ENCODE measurements at regions not wholly inside any gene's neighbourhood (a gene's known extent, or its start where the extent isn't known, plus 50 kb on each side); places are given as distances from the start of the nearest gene placed in this dataset.

DNA sequence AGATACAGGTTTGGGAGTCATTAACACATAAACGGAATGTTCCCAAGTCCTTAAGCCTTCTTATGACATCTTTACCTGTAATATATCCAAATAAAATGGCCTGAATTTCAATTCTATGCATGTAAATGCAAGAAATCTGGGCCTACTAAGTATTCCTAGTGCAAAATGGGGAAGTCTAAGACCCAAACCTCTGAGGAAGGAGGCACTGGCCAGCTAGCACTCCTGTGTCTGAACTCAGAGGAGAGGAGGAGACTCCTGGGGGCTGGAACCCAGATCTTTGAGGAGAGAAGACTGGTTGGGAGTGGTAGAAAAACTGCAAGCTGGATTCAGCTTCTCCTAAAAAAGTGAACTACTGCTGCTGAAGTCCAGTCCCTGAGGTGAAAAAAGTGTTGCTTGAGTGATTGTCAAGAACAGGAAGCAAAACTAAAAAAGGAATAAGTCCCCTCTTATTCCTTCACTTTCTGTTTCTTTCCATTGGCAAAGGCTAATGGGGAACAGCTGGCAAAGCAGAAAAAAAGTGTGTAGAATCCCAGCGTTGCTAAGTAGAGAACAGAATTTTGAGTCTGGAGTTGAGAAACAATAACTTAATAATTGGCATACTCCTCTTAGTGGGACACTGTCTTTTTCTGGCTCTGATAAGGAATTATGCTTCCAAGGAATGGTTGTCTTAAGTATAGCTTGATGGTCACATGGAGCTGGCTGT is 54.8 kb upstream of the ATP2C1 start:
- FAIRE-seq (no peak), ATAC-seq (peak in 2 of 4 donors; percentile 35 to 40), DNase-seq (no peak)
- WGBS, 2 donors: 57 to 60% methylated on average over 2 of the region's 2 CpGs
- H3K9me3 ChIP-seq: no peaks in the 10 kb centered on the region
- H3K27me3 ChIP-seq: no peaks in the 10 kb centered on the region
- H3K27ac ChIP-seq: no peak overlapping the region
- no peaks in the 10 kb centered on the region for H3K36me3 ChIP-seq
- intact Hi-C loops (cut with DNase I): no loop called here
- no peak overlapping the region for H3K4me3 ChIP-seq
- H3K4me1 ChIP-seq: no peaks in the 10 kb centered on the region
- TF ChIP-seq, protein P1, sequence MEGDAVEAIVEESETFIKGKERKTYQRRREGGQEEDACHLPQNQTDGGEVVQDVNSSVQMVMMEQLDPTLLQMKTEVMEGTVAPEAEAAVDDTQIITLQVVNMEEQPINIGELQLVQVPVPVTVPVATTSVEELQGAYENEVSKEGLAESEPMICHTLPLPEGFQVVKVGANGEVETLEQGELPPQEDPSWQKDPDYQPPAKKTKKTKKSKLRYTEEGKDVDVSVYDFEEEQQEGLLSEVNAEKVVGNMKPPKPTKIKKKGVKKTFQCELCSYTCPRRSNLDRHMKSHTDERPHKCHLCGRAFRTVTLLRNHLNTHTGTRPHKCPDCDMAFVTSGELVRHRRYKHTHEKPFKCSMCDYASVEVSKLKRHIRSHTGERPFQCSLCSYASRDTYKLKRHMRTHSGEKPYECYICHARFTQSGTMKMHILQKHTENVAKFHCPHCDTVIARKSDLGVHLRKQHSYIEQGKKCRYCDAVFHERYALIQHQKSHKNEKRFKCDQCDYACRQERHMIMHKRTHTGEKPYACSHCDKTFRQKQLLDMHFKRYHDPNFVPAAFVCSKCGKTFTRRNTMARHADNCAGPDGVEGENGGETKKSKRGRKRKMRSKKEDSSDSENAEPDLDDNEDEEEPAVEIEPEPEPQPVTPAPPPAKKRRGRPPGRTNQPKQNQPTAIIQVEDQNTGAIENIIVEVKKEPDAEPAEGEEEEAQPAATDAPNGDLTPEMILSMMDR (IDR thresholded peaks at IDR 0.05): no peak

- no peak overlapping the region for H3K4me3 ChIP-seq
- H3K9me3 ChIP-seq: no peaks in the 10 kb centered on the region
- TF ChIP-seq, protein P1 (IDR thresholded peaks at IDR 0.05): no peak
- ATAC-seq (peak in 2 of 4 donors; percentile 34 to 57), DNase-seq (no peak), FAIRE-seq (no peak)
- 39% methylated on average over 4 of the region's 4 CpGs for WGBS, 2 donors
- H3K36me3 ChIP-seq: no peaks in the 10 kb centered on the region
- no peaks in the 10 kb centered on the region for H3K4me1 ChIP-seq
- intact Hi-C loops (cut with DNase I): no loop called here
- no peaks in the 10 kb centered on the region for H3K27me3 ChIP-seq
- H3K27ac ChIP-seq: no peak overlapping the region
These were observed 54.1 kb upstream of the ATP2C1 start for GRCh38 chr3:130839813-130840212.

DNA sequence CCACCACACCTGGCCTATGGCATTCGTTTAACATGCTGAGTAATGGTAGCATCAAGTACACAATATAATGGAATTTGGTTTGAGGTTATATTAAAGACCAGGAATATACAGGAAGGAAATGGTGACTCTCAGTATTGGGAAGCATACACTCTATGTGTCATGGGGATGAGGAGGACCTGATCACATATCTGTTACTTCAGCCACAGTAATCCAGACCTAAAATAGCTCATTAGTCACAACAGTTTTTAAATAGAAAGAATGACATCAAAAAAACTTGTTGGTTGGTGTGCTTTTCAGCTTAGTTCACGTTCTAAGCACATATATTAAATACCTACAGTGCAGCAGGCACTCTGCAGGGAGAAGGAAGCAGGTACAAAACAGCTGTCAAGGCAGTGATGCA is 52.5 kb upstream of the ATP2C1 start:
- Histone ChIP-seq H3K4me3 (no peak overlapping the region), H3K4me1 (no peaks in the 10 kb centered on the region), H3K9me3 (no peaks in the 10 kb centered on the region), H3K36me3 (no peaks in the 10 kb centered on the region), H3K27me3 (no peaks in the 10 kb centered on the region), H3K27ac (no peak overlapping the region)
- ATAC-seq (no peak), FAIRE-seq (no peak), DNase-seq (no peak)
- intact Hi-C loops (cut with DNase I): no loop called here
- WGBS, 2 donors: 62 to 74% methylated on average over 2 of the region's 2 CpGs
- TF ChIP-seq, protein P1 (IDR thresholded peaks at IDR 0.05): no peak

GRCh38 chr3:130843441-130843840 is 50.4 kb upstream of the ATP2C1 start:
- ATAC-seq: no peak
- no peak for FAIRE-seq
- intact Hi-C loops (cut with DNase I): no loop called here
- peaks cover 0 to 1% (median under 1%) of the 10 kb centered on the region in 3 donors for H3K4me1 ChIP-seq
- TF ChIP-seq, protein P1 (IDR thresholded peaks at IDR 0.05): no peak
- H3K27me3 ChIP-seq: no peaks in the 10 kb centered on the region
- H3K36me3 ChIP-seq: no peaks in the 10 kb centered on the region
- no peak overlapping the region for H3K4me3 ChIP-seq
- no peak for DNase-seq
- WGBS, 2 donors: 73 to 100% methylated on average over 1 of the region's 1 CpG
- H3K27ac ChIP-seq: no peak overlapping the region
- H3K9me3 ChIP-seq: no peaks in the 10 kb centered on the region
